BE2C (cell line): ENCODE measurements at regions not wholly inside any gene's neighbourhood (a gene's known extent, or its start where the extent isn't known, plus 50 kb on each side); places are given as distances from the start of the nearest gene placed in this dataset.
"Not testable (repeated sequence)": the region's sequence is repeated elsewhere in the genome, so short reads cannot be mapped to it uniquely, and the experiment has no call there.

Source experiments
- DNase-seq: peaks from one replicate; pipeline ENCODE4 v3.0.0-alpha.2; 2020
- H3K27me3 ChIP-seq: fragments of 250-450 bp; sonication (Bioruptor Pico); 2 replicates; pipeline ENCODE4 v1.5.1; 2020; ENCODE audit warnings: mild to moderate bottlenecking
- H3K36me3 ChIP-seq: fragments of 250-450 bp; sonication (Bioruptor Pico); 2 replicates; pipeline ENCODE4 v1.5.1; 2020; ENCODE audit warnings: mild to moderate bottlenecking
- H3K4me1 ChIP-seq: fragments of 250-450 bp; sonication (Bioruptor Pico); 2 replicates; pipeline ENCODE4 v1.5.1; 2020
- H3K4me3 ChIP-seq: 2 replicates; pipeline ENCODE4 v1.5.1; 2011; ENCODE audit warnings: low read depth, low read length
- H3K9me3 ChIP-seq: fragments of 250-450 bp; sonication (Bioruptor Pico); 2 replicates; pipeline ENCODE4 v1.5.1; 2020
- TF ChIP-seq, protein P1 (sequence below): IDR thresholded peaks from 2 replicates; pipeline ENCODE4 v1.5.1; 2012; ENCODE audit warnings: mild to moderate bottlenecking, low read depth, low read length

DNA sequence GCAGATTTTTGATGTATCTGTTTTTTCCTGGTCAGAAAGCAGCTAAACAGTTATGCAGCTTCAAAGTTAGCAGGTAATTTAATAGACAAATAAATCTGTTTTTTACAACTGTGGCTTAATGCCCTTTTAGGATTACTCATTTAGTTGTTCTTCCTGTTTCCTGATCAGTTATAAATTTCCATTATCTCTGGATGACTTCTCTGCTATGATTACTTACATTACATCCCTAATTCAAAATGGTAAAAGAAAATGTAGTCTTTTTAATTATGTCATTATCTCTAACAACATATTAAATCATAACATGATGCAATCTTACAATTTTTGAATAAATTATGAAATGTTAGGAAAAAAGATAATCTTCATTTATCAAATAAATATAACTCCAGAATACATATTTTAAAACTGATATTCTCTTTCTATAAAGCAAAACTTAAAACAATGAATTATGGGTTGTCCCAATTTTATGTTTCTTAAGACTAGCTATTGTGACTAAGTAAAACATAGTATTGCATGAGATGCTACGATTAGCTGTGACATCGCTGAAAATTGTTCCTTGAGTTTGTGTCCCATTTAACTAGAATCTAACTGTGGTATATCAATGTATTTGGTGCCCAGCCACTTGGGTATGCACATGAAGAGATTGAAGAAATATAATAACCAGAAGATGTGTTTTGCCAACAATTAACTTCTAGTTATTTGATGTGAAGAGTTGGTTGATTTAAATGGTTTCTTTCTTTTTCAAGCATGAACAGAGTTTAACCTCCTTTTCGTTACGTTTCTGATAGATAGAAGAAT lies 605.3 kb upstream of the SPRY2 start:
- Histone ChIP-seq H3K4me1 (peaks cover 10% of the 10 kb centered on the region; the same call in 1 of the 2 replicates), H3K9me3 (no peaks in the 10 kb centered on the region), H3K4me3 (no peak overlapping the region), H3K27me3 (no peaks in the 10 kb centered on the region), H3K36me3 (no peaks in the 10 kb centered on the region)
- DNase-seq = no peak
- TF ChIP-seq, protein P1, sequence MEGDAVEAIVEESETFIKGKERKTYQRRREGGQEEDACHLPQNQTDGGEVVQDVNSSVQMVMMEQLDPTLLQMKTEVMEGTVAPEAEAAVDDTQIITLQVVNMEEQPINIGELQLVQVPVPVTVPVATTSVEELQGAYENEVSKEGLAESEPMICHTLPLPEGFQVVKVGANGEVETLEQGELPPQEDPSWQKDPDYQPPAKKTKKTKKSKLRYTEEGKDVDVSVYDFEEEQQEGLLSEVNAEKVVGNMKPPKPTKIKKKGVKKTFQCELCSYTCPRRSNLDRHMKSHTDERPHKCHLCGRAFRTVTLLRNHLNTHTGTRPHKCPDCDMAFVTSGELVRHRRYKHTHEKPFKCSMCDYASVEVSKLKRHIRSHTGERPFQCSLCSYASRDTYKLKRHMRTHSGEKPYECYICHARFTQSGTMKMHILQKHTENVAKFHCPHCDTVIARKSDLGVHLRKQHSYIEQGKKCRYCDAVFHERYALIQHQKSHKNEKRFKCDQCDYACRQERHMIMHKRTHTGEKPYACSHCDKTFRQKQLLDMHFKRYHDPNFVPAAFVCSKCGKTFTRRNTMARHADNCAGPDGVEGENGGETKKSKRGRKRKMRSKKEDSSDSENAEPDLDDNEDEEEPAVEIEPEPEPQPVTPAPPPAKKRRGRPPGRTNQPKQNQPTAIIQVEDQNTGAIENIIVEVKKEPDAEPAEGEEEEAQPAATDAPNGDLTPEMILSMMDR = no peak

DNA sequence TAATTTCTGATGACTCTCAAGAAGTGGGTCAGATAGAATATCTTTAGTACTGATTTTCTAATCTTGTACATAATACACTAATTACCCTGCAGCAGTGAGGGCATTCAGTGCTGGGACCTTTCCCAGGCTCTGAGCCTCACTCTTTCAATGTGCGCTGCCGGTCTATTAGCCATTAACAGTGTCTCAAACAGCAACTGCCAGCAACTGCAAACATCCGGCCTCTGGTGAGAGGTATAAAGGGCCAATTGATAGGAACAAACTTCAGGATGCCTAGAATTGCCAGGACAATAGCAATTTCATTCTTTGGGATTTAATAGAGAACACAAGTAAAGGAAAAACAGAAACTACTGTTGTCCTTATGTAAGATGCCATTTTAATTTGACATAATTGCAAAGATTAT lies 604.4 kb upstream of the SPRY2 start:
- TF ChIP-seq, protein P1 = no peak
- peaks cover 10% of the 10 kb centered on the region; the same call in 1 of the 2 replicates for H3K4me1 ChIP-seq
- peak; percentile 69 for DNase-seq
- H3K9me3 ChIP-seq = no peaks in the 10 kb centered on the region
- H3K27me3 ChIP-seq = no peaks in the 10 kb centered on the region
- H3K36me3 ChIP-seq = no peaks in the 10 kb centered on the region
- H3K4me3 ChIP-seq = peak overlapping the region; percentile 12; the same call in 1 of the 2 replicates

DNA sequence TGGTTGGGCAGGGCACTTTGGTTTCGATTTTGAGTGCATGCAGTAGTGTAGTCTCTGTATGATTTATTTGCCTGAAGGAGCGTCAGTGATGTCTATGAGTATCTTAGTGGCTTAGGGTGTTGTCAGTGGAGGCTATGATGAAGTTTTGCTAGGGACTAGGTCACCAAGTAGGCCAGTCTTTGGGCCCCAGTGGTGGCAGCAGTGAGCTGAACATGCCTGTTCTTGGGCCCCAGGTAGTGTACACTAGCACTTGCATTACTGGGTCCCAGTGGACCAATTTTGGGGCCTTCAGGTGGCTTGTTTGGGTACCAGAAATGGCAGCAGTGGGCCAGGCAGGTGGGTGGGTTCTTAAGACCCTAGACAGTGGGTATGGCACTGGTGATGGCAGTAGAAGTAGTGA lies 598.7 kb upstream of the SPRY2 start:
- H3K36me3 ChIP-seq = no peaks in the 10 kb centered on the region
- TF ChIP-seq, protein P1 = no peak
- DNase-seq = no peak
- H3K4me3 ChIP-seq = no peak overlapping the region
- H3K4me1 ChIP-seq = peaks cover 3% of the 10 kb centered on the region; the same call in 1 of the 2 replicates
- no peaks in the 10 kb centered on the region for H3K9me3 ChIP-seq
- no peaks in the 10 kb centered on the region for H3K27me3 ChIP-seq

DNA sequence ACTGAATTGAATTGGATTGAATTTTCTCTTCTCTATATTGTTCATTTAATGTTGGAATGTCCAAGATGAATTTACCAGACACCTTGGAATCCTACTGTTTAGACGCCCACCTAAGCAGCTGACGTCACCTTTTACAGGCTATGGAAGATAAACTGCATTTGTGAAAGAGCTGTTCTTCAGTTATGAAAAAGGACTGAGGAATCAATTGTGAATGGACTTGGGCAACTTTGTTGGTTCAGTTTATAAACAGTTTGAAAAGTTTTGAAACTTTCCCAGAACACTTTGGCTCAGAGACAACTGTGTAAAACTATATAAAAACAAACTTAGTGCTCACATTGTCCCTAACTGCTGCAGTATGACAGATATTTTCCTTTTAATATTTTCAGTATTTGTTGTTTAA lies 590.8 kb upstream of the SPRY2 start:
- H3K27me3 ChIP-seq = no peaks in the 10 kb centered on the region
- TF ChIP-seq, protein P1 = no peak
- no peaks in the 10 kb centered on the region for H3K9me3 ChIP-seq
- H3K36me3 ChIP-seq = no peaks in the 10 kb centered on the region
- DNase-seq = no peak
- H3K4me3 ChIP-seq = no peak overlapping the region
- H3K4me1 ChIP-seq = no peaks in the 10 kb centered on the region

DNA sequence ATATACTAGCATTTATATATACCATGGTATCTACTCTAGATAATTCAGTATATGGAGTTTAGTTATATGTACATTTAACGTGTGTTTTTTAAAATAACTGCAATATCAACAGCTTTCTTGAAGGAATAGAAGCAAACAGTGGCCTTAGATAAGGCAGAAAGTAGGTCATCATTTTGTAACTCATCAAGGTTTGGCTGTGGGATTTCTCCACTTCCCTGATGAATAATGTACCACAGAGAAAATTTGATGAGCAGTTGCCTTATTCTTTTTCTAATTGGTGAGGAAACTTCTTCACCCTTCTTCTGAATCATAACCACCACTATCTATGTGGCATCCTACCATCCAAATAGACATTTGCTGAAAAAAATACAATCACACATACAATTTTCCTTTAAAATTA lies 590.2 kb upstream of the SPRY2 start:
- TF ChIP-seq, protein P1 = no peak
- DNase-seq = no peak
- Histone ChIP-seq H3K27me3 (no peaks in the 10 kb centered on the region), H3K9me3 (no peaks in the 10 kb centered on the region), H3K4me1 (no peaks in the 10 kb centered on the region), H3K4me3 (no peak overlapping the region), H3K36me3 (no peaks in the 10 kb centered on the region)

DNA sequence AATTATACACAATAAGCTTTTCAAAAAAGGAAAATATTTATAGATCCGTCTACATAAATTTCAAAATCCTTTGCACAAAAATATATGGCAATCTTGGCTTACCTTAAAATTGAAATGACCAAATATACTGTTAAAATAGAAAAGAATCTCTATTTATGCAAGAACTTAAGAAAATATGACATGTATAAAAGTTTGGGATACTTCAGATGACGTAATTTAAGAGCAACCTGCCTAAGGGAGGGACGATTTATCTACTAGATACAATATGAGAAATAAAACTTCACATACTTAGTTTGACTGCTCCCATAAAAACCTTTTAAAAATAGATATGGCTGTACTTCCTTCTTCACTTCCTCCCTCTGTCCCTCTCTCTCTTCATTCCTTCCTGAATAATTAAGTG lies 587.3 kb upstream of the SPRY2 start:
- H3K27me3 ChIP-seq = no peaks in the 10 kb centered on the region
- H3K9me3 ChIP-seq = no peaks in the 10 kb centered on the region
- no peak for DNase-seq
- H3K4me1 ChIP-seq = no peaks in the 10 kb centered on the region
- H3K4me3 ChIP-seq = no peak overlapping the region
- TF ChIP-seq, protein P1 = no peak
- H3K36me3 ChIP-seq = no peaks in the 10 kb centered on the region

DNA sequence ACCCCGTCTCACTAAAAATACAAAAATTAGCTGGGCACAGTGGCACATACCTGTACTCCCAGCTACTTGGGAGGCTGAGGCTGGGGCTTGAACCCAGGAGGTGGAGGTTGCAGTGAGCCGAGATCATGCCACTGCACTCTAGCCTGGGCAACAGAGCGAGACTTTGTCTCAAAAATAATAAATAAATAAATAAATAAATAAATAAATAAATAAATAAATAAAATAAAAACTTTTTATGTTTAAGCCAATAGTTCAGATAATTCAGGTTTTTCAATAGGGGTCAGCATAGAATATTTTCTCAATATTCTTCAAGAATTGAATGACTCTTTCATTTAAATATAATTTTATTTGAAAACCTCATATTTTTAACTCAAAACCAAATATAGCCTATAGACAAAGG lies 585.1 kb upstream of the SPRY2 start:
- H3K36me3 ChIP-seq, H3K4me3 ChIP-seq, H3K27me3 ChIP-seq, H3K9me3 ChIP-seq, DNase-seq, H3K4me1 ChIP-seq: not testable (repeated sequence)
